ENCODE measurements at regions not wholly inside any gene's neighbourhood (a gene's known extent, or its start where the extent isn't known, plus 50 kb on each side); places are given as distances from the start of the nearest gene placed in this dataset.

DNA sequence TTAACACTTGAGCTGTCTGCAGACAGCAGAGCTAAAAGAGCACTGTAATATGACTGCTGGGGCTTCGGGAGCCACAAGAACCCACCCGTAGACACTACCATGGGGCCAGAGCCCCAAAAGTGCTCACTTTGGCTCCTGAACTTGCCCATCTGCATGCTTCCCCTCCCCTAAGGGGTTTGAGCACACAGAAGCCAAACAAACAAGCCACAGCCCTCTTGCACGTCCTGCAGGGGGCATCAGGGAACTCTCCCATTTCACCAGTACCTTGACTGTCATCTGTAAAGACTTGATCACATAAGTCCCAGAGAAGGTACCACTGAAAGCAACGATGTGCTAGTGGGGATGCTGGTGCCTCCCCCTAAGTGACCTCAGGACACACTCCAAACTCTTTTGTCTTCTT, 681.8 kb downstream of the SEMA5A start:
- TF ChIP-seq BHLHE40 (IDR thresholded peaks at IDR 0.05; ENCODE audit: borderline replicate concordance in 1 of 2, low read depth in 2 of 2, low read length in 1 of 2) (no peak), POLR2A (IDR thresholded peaks at IDR 0.05; ENCODE audit: low read depth, low read length) (no peak), TAF1 (IDR thresholded peaks at IDR 0.05; ENCODE audit: borderline replicate concordance, low read depth, low read length) (no peak), SPI1 (IDR thresholded peaks at IDR 0.05; ENCODE audit: borderline replicate concordance, insufficient read depth, low read depth, low read length) (no peak), JUNB (IDR thresholded peaks at IDR 0.05) (no peak), RCOR1 (conservative IDR thresholded peaks at IDR 0.05; ENCODE audit: low read depth, low read length) (no peak), TARDBP (IDR thresholded peaks at IDR 0.05; ENCODE audit: borderline replicate concordance) (no peak), ZNF384 (IDR thresholded peaks at IDR 0.05; ENCODE audit: borderline replicate concordance, low read depth, low read length) (no peak), SRF (IDR thresholded peaks at IDR 0.05; ENCODE audit: low read depth in 2 of 2, low read length in 2 of 2) (no peak), ESRRA (IDR thresholded peaks at IDR 0.05; ENCODE audit: low read length) (no peak)
- TF ChIP-seq, protein P1, sequence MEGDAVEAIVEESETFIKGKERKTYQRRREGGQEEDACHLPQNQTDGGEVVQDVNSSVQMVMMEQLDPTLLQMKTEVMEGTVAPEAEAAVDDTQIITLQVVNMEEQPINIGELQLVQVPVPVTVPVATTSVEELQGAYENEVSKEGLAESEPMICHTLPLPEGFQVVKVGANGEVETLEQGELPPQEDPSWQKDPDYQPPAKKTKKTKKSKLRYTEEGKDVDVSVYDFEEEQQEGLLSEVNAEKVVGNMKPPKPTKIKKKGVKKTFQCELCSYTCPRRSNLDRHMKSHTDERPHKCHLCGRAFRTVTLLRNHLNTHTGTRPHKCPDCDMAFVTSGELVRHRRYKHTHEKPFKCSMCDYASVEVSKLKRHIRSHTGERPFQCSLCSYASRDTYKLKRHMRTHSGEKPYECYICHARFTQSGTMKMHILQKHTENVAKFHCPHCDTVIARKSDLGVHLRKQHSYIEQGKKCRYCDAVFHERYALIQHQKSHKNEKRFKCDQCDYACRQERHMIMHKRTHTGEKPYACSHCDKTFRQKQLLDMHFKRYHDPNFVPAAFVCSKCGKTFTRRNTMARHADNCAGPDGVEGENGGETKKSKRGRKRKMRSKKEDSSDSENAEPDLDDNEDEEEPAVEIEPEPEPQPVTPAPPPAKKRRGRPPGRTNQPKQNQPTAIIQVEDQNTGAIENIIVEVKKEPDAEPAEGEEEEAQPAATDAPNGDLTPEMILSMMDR (IDR thresholded peaks at IDR 0.05 in 2 of 3, conservative IDR thresholded peaks at IDR 0.05 in 1 of 3; ENCODE audit: control insufficient read depth in 2 of 3, extremely low read depth in 1 of 3, insufficient read depth in 1 of 3, low read depth in 3 of 3, low read length in 3 of 3), result peak; percentile 33 to 53 (median 51); a peak in 3 of 6 replicates
- TF ChIP-seq, protein P2, sequence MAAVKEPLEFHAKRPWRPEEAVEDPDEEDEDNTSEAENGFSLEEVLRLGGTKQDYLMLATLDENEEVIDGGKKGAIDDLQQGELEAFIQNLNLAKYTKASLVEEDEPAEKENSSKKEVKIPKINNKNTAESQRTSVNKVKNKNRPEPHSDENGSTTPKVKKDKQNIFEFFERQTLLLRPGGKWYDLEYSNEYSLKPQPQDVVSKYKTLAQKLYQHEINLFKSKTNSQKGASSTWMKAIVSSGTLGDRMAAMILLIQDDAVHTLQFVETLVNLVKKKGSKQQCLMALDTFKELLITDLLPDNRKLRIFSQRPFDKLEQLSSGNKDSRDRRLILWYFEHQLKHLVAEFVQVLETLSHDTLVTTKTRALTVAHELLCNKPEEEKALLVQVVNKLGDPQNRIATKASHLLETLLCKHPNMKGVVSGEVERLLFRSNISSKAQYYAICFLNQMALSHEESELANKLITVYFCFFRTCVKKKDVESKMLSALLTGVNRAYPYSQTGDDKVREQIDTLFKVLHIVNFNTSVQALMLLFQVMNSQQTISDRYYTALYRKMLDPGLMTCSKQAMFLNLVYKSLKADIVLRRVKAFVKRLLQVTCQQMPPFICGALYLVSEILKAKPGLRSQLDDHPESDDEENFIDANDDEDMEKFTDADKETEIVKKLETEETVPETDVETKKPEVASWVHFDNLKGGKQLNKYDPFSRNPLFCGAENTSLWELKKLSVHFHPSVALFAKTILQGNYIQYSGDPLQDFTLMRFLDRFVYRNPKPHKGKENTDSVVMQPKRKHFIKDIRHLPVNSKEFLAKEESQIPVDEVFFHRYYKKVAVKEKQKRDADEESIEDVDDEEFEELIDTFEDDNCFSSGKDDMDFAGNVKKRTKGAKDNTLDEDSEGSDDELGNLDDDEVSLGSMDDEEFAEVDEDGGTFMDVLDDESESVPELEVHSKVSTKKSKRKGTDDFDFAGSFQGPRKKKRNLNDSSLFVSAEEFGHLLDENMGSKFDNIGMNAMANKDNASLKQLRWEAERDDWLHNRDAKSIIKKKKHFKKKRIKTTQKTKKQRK (IDR thresholded peaks at IDR 0.05; ENCODE audit: low read depth, low read length), result no peak
- TF ChIP-seq, protein P3, sequence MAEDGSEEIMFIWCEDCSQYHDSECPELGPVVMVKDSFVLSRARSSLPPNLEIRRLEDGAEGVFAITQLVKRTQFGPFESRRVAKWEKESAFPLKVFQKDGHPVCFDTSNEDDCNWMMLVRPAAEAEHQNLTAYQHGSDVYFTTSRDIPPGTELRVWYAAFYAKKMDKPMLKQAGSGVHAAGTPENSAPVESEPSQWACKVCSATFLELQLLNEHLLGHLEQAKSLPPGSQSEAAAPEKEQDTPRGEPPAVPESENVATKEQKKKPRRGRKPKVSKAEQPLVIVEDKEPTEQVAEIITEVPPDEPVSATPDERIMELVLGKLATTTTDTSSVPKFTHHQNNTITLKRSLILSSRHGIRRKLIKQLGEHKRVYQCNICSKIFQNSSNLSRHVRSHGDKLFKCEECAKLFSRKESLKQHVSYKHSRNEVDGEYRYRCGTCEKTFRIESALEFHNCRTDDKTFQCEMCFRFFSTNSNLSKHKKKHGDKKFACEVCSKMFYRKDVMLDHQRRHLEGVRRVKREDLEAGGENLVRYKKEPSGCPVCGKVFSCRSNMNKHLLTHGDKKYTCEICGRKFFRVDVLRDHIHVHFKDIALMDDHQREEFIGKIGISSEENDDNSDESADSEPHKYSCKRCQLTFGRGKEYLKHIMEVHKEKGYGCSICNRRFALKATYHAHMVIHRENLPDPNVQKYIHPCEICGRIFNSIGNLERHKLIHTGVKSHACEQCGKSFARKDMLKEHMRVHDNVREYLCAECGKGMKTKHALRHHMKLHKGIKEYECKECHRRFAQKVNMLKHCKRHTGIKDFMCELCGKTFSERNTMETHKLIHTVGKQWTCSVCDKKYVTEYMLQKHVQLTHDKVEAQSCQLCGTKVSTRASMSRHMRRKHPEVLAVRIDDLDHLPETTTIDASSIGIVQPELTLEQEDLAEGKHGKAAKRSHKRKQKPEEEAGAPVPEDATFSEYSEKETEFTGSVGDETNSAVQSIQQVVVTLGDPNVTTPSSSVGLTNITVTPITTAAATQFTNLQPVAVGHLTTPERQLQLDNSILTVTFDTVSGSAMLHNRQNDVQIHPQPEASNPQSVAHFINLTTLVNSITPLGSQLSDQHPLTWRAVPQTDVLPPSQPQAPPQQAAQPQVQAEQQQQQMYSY (CRISPR knock-in tag; IDR thresholded peaks at IDR 0.05), result no peak

Data from GM12878 (cell line).